ENCODE measurements at regions not wholly inside any gene's neighbourhood (a gene's known extent, or its start where the extent isn't known, plus 50 kb on each side); places are given as distances from the start of the nearest gene placed in this dataset.

DNA sequence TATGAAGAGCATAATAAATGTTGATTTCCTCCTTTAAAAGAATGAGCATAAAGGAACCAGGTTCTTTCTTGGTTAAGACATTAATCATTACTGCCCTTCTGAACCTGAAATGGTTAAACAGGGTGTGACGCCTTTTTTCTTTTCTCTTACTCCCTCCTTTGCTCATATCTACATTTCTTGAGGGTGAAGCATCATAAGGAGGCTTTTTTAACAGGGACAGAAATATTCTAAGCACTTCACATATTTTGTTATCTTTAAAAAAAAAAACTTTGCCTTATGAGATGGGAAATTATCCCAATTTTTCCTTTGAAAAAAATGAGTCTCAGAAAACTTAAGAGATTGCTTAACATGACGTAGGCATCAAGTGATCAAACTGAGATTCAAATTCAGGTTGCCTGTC lies 1036.3 kb upstream of the TENM4 start (continued):
- TF ChIP-seq, protein P1, sequence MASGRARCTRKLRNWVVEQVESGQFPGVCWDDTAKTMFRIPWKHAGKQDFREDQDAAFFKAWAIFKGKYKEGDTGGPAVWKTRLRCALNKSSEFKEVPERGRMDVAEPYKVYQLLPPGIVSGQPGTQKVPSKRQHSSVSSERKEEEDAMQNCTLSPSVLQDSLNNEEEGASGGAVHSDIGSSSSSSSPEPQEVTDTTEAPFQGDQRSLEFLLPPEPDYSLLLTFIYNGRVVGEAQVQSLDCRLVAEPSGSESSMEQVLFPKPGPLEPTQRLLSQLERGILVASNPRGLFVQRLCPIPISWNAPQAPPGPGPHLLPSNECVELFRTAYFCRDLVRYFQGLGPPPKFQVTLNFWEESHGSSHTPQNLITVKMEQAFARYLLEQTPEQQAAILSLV (CRISPR knock-in tag; IDR thresholded peaks at IDR 0.05; ENCODE audit: borderline replicate concordance): no peak
- no peak for TF ChIP-seq NKX3-1 (CRISPR knock-in tag; IDR thresholded peaks at IDR 0.05)

DNA sequence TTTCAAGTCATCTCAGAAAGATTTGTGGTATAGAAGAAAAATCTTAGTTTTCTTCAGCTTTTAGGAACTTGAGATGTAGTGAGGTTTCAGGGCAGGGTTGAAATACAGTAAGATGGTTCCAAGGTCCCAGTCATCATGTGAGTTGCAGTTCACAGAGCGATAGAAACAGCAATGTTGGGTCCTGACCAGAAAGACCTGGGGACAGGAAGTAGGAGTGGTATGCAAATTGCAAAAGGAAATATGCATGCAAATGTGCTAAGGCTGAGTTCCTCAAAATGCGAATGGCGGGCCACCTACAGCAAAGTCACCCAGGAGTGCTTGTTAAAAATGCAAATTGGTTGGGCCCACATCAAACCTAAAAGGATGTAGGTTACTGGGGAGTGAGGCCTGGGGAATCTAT lies 1032.7 kb upstream of the TENM4 start:
- Histone ChIP-seq H3K27me3 (ENCODE audit: control insufficient read depth in 1 of 2, insufficient read depth in 2 of 2, low read length in 2 of 2) (no peaks in the 10 kb centered on the region), H3K9ac (ENCODE audit: insufficient read depth, low read depth, low read length) (no peak overlapping the region), H3K27ac (ENCODE audit: extremely low read length, insufficient read depth, low read length) (no peak overlapping the region), H4K20me1 (ENCODE audit: insufficient read depth, low read length) (no peaks in the 10 kb centered on the region), H3K4me1 (ENCODE audit: insufficient read depth, low read length) (no peaks in the 10 kb centered on the region), H3K4me2 (ENCODE audit: low read depth, low read length) (no peak overlapping the region), H3K36me3 (replicated peaks in 1 of 2; ENCODE audit: control insufficient read depth in 1 of 2, insufficient read depth in 2 of 2, low read length in 2 of 2) (no peaks in the 10 kb centered on the region), H3K4me3 (replicated peaks in 1 of 3; ENCODE audit: insufficient read depth in 1 of 3, low read depth in 2 of 3, low read length in 3 of 3) (no peak overlapping the region), H2AFZ (ENCODE audit: low read length) (no peak overlapping the region), H3K9me3 (ENCODE audit: low read length) (no peaks in the 10 kb centered on the region), H3K79me2 (ENCODE audit: insufficient read depth, low read length) (no peaks in the 10 kb centered on the region)
- POLR2A ChIA-PET: no interaction called here
- 0% methylated on average over 3 of the region's 3 CpGs for WGBS (ENCODE audit: low lambda C conversion rate)
- DNase-seq (ENCODE audit: low spot score) (no peak), ATAC-seq (no peak), FAIRE-seq (no peak)
- no TSS peak for BruUV-seq (replicated peaks)
- in situ Hi-C loops (cut with HindIII; ENCODE audit: extremely low pct_ligation_motif_present, low pct_unique_long_range_greater_than_20kb): no loop called here
- intact Hi-C loops (cut with micrococcal nuclease; ENCODE audit: unreplicated experiment): no loop called here
- CTCF ChIA-PET (ENCODE audit: low intra/inter-chr PET ratio, low total read pairs): no interaction called here
- no peak for TF ChIP-seq ZNF263 (CRISPR knock-in tag; IDR thresholded peaks at IDR 0.05)
- no peak for TF ChIP-seq RAD51 (IDR thresholded peaks at IDR 0.05; ENCODE audit: borderline replicate concordance)
- TF ChIP-seq HNF4G (IDR thresholded peaks at IDR 0.05; ENCODE audit: borderline replicate concordance, low read depth, low read length): no peak
- TF ChIP-seq HNF4G (CRISPR knock-in tag; IDR thresholded peaks at IDR 0.05; ENCODE audit: borderline replicate concordance, low read depth): no peak
- TF ChIP-seq SRY (CRISPR knock-in tag; IDR thresholded peaks at IDR 0.05): no peak
- TF ChIP-seq, protein P2, sequence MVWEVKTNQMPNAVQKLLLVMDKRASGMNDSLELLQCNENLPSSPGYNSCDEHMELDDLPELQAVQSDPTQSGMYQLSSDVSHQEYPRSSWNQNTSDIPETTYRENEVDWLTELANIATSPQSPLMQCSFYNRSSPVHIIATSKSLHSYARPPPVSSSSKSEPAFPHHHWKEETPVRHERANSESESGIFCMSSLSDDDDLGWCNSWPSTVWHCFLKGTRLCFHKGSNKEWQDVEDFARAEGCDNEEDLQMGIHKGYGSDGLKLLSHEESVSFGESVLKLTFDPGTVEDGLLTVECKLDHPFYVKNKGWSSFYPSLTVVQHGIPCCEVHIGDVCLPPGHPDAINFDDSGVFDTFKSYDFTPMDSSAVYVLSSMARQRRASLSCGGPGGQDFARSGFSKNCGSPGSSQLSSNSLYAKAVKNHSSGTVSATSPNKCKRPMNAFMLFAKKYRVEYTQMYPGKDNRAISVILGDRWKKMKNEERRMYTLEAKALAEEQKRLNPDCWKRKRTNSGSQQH (CRISPR knock-in tag; IDR thresholded peaks at IDR 0.05; ENCODE audit: low read depth): no peak
- no peak for TF ChIP-seq CHD4 (IDR thresholded peaks at IDR 0.05; ENCODE audit: borderline replicate concordance, low read length)
- no peak for TF ChIP-seq CBFB (CRISPR knock-in tag; IDR thresholded peaks at IDR 0.05)
- TF ChIP-seq, protein P3, sequence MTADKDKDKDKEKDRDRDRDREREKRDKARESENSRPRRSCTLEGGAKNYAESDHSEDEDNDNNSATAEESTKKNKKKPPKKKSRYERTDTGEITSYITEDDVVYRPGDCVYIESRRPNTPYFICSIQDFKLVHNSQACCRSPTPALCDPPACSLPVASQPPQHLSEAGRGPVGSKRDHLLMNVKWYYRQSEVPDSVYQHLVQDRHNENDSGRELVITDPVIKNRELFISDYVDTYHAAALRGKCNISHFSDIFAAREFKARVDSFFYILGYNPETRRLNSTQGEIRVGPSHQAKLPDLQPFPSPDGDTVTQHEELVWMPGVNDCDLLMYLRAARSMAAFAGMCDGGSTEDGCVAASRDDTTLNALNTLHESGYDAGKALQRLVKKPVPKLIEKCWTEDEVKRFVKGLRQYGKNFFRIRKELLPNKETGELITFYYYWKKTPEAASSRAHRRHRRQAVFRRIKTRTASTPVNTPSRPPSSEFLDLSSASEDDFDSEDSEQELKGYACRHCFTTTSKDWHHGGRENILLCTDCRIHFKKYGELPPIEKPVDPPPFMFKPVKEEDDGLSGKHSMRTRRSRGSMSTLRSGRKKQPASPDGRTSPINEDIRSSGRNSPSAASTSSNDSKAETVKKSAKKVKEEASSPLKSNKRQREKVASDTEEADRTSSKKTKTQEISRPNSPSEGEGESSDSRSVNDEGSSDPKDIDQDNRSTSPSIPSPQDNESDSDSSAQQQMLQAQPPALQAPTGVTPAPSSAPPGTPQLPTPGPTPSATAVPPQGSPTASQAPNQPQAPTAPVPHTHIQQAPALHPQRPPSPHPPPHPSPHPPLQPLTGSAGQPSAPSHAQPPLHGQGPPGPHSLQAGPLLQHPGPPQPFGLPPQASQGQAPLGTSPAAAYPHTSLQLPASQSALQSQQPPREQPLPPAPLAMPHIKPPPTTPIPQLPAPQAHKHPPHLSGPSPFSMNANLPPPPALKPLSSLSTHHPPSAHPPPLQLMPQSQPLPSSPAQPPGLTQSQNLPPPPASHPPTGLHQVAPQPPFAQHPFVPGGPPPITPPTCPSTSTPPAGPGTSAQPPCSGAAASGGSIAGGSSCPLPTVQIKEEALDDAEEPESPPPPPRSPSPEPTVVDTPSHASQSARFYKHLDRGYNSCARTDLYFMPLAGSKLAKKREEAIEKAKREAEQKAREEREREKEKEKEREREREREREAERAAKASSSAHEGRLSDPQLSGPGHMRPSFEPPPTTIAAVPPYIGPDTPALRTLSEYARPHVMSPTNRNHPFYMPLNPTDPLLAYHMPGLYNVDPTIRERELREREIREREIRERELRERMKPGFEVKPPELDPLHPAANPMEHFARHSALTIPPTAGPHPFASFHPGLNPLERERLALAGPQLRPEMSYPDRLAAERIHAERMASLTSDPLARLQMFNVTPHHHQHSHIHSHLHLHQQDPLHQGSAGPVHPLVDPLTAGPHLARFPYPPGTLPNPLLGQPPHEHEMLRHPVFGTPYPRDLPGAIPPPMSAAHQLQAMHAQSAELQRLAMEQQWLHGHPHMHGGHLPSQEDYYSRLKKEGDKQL (CRISPR knock-in tag; IDR thresholded peaks at IDR 0.05; ENCODE audit: low read depth): no peak
- no peak for TF ChIP-seq ZNF234 (CRISPR knock-in tag; conservative IDR thresholded peaks at IDR 0.05)
- TF ChIP-seq, protein P4, sequence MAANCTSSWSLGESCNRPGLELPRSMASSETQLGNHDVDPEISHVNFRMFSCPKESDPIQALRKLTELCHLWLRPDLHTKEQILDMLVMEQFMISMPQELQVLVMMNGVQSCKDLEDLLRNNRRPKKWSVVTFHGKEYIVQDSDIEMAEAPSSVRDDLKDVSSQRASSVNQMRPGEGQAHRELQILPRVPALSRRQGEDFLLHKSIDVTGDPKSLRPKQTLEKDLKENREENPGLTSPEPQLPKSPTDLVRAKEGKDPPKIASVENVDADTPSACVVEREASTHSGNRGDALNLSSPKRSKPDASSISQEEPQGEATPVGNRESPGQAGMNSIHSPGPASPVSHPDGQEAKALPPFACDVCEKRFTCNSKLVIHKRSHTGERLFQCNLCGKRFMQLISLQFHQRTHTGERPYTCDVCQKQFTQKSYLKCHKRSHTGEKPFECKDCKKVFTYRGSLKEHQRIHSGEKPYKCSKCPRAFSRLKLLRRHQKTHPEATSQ (CRISPR knock-in tag; IDR thresholded peaks at IDR 0.05; ENCODE audit: borderline replicate concordance): no peak
- no peak for TF ChIP-seq ZNF605 (CRISPR knock-in tag; IDR thresholded peaks at IDR 0.05)
- TF ChIP-seq, protein P5, sequence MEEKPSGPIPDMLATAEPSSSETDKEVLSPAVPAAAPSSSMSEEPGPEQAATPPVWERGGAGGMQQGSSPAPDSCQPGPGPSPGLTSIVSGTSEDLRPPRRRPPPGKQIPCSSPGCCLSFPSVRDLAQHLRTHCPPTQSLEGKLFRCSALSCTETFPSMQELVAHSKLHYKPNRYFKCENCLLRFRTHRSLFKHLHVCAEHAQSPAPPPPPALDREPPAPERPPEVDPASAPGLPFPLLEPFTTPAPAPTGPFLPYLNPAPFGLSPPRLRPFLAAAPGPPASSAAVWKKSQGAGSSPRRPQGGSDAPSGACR (CRISPR knock-in tag; IDR thresholded peaks at IDR 0.05): no peak
